Eye (tissue), 1 donor: ENCODE measurements at regions not wholly inside any gene's neighbourhood (a gene's known extent, or its start where the extent isn't known, plus 50 kb on each side); places are given as distances from the start of the nearest gene placed in this dataset.
"Not testable (repeated sequence)": the region's sequence is repeated elsewhere in the genome, so short reads cannot be mapped to it uniquely, and the experiment has no call there.

Experiments
- DNase-seq: peaks from one replicate; pipeline ENCODE4 v3.0.0-alpha.2; 2015

DNA sequence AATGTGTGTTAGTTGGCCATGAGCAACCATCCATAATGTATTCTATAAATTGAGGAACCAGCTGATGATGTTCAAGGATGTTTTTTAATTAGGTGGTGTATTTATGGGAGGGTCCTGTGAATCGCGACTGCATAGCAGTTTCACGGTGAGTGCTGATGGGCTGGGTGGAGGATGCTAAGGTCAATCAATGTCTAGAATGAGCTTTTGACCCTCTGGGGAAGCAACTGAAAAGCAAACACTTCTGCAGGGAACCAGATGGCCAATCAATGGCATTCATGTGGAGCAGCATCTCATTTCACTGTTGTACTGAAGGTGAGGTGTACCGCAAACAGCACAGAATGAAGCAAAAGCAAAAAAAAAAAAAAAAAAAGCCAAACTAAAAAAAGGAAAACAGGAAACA, 676.1 kb upstream of the TMEM132C start:
- DNase-seq = peak; percentile 76

DNA sequence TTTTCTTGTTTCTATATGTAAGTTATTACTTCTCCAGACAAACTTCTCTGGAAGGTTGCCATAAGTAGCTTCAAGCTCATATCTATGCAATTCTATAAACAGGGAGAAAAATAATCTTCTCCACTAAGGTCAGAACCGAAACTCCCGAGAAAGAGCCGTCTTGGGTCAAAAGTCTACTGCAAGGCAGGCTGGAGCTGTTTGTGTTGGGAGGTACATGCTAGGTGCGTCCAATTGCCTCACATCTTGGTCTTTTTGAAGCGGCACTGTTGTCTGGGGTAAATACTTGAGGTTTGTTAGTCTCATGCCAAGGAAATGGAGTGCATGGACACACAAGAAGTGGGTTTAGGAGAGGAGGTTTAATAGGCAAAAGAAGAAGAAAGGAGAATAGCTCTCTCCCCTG, 674.7 kb upstream of the TMEM132C start:
- DNase-seq = no peak

DNA sequence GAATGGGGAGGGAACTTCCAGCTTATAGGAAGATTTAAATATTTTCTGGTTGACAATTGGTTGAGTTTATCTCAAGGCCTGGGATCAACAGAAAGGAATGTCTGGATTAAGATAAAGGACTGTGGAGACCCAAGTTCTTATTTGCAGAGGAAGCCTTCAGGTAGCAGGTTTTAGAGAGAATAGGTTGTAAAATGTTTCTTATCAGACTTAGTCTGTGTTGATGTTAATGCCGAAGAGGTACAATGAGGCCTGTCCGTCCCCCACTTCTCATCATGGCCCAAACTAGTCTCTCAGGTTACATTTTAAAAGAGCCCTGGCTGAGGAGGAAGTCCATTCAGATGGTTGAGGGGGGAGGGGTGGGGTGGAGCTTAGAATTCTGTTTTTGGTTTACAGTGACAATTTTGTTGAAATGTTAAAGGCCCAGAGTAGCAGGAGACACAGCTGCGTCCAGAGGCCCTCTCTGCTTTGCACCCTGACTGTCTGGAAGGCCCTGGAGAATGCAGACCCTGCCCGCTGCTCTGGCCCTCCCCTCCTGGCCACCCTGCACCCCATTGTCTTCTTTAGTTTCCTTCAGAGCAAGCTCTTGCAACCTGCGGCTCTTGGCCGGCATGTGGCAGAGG, 672.5 kb upstream of the TMEM132C start:
- no peak for DNase-seq

DNA sequence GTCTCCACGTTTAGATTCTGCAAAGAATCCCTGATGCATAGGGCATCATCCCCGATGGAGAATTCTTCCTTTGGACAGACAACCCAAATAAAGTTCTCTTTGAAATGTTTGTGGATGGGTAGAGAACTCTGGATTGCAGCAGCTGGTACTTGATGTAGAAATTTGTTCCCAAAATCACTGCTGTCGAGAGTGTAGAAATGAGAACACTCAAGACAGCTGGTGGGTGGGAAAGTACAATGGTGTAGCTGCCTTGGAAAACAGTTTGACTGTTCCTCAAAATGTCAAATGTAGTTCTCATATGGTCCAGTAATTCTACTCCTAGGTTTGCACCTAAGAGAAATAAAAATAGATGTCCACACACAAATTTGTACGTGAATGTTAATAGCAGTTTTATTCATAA, 671.5 kb upstream of the TMEM132C start:
- no peak for DNase-seq

DNA sequence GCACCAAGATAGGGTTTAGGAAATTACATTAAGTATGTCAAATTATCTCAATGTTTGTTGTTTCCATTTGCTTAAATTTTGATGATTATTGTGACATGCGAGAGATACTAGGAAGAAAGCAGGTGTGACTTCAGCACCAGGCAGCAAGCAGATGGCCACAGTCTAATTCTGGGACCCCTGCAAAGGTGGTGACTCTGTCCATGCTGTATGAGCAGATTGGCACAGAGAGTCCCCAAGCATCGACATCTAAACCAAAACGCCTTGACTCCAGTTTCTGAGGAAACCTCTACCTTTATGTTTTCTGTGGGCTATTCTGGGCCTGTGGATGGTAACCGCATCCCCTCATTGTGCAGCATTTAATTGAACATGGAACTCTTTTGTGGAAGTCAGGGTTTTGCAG, 670.1 kb upstream of the TMEM132C start:
- DNase-seq = no peak

DNA sequence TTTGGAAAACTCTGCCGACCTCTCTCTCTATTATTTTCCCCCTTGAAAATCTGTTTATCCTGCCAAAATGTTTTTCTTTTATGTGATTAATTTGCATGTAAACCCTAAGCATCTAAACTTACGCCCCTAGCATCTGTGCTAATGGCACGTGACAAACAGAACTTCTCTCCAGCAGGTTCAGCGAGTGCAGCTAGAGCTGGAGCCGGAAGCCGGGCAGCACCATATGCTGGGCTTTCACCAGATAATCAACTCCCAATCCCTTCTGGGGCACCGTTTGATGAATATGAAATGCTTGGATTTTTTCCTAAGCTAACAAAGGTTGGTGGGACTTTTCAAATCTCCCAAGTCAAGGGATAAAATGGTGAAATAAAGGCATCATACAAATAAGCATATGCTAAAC, 667.5 kb upstream of the TMEM132C start:
- DNase-seq = no peak

DNA sequence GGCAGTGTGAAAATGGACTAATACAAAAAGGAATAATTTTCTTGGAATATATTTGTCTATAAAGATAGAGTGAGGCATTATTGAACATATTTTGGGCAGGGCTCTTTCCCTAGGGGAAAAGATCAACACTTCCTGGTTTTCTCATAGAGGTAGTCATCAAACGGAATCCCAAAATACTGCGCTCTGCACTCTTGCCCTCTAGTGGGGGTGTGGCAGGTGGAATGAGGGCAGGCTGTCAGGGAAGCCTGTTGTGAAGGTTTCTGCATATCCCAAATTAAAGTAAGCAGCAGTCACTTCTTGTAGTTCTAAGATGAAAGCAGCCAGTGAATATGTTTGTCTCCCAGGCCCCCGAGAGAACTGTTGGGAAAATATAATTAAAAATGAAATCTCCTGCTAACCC, 666.8 kb upstream of the TMEM132C start:
- no peak for DNase-seq

DNA sequence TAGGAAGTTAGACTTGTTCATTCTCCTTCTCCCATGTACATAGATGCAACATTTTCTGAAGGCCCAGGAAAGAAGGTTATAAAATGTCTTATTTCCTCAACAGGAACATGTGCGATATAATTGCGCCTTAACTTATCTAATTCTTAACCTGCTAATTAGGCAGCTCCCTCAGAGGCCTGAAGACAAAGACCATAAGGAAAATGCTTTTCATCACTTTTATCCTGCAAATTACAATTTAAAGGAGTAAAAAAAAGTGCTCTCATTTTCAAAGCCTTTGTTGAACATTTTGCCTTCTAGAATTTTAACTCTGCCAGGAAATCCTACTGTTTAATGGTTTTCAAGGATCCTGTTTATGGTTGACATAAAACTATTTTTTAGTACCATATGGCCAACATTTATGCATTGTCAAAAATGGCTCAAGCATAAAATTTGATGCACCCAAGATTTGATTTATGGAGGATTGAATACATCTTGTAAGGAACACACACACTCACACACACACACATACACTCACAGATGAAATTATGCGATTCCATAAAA, 660.4 kb upstream of the TMEM132C start:
- no peak for DNase-seq

DNA sequence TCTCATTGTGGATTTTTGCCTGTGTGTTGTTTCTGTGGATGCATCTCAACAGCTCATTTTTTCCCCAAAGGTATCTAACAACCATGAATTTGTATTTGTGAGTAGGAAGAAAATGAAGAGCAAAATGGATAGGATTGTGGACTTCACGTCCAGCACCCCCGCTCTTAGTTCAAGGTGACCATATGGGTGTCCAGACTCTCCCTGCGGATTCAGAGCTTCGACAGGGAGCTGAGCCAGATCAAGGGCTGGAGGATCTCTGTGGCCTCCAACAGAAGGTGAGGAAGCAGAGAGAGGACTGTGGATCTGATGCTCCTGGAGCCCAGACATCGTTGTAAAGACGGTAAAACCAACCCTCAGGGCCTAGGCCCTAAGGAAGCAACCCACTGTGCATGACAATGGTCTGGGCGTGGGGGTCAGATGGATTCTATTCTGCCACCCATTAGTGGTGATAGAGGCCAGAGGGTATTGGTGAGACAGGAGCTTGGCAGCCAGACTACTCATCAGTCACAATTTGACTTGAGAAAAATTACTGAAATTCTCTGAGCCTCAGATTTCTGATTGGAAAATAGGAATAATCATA, 659.7 kb upstream of the TMEM132C start:
- DNase-seq = no peak

DNA sequence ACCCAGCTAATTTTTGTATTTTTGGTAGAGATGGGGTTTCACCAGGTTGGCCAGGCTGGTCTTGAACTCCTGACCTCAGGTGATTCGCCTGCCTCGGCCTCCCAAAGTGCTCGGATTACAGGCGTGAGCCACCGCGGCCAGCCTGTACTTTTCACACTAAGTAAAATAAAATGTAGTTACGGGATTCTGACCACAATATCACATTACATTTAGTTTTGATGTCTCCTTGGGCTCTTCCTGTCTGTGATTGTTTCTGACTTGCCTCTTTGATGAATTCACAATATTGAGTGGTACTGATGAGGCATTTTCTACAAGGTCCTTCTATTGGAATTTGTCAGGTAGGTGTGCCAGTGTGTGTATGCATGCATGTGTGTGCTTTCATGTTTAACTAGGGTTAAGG, 658.6 kb upstream of the TMEM132C start:
- DNase-seq = not testable (repeated sequence)

DNA sequence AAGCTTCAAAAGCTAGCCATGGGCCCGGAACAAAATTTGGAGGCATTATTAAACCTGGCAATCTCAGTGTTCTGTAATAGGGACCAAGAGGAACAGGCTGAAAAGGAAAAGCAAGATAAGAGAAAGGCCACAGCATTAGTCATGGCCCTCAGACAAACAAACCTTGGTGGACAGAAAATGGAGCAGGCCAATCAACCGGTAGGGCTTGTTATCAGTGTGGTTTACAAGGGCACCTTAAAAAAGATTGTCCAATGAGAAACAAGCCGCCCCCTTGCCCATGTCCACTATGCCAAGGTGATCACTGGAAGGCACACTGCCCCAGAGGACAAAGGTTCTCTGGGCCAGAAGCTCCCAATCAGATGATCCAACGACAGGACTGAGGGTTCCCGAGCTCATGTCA, 653.9 kb upstream of the TMEM132C start:
- DNase-seq = no peak

DNA sequence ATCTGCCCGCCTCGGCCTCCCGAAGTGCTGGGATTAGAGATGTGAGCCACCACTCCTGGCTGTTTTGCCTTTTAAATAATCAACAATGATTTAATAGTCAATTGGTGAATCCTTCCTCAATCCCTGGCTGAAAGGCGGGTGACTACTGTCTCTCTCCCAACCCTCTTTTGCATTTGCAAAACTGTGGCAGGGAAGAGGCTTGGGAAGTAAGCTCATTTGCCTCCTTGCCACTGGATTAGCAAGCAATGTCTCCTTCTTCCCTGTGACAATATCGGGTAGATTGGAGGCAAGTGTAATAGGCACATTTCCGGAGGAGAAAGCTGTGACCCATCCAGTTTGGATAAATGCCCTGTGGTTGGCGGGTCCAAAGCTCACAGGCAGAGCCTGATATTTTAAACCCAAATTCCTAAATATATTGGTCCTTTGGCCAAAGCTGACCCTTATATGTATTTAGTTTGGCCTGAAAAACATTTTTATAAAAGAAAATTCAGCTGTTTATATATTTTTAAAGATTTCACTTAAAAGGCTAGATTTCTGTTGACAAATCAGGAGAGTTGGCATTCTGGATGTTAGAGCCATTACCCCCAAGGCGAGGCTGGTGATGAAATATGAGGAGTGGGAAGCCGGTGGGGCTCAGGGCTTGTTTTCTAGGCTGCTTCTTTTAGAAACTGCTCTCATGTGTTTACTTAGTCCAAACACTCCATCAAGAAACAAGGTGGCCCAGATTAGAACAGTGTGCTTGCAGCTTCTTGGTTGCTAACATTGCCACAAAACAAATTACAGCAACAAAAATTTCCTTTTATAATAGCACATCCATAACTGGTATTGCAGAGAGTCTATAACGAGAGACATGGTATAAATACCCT, 646.9 kb upstream of the TMEM132C start:
- DNase-seq = no peak

DNA sequence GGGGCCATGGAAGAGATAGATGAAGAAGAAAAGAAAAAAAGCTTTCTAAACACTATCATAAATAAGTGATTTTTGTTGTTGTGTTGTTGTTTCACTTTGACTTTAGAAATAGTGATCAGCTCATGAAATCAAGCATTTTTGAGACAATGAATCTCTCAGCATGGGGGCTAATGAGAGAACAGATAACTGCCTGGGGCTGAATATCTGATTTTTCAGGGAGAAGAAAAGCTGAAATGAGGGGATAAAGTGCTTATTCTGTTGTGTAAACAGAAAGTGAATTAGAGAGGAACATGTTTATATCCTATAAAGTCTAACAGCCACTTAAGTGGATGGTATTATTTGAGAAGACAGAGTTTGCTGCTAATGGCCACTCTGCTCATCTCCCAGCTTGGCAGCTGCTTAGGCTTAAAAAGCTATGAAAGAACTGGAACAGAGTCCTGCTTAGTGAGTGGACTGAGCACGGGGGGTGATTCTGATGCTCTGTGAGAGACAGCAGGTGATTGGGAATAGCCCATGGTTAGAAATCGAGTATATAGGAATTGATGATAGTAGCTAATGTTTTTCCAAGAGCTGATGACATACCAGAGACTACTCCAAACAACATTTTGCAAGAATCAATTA, 646.1 kb upstream of the TMEM132C start:
- peak; percentile 53 for DNase-seq

DNA sequence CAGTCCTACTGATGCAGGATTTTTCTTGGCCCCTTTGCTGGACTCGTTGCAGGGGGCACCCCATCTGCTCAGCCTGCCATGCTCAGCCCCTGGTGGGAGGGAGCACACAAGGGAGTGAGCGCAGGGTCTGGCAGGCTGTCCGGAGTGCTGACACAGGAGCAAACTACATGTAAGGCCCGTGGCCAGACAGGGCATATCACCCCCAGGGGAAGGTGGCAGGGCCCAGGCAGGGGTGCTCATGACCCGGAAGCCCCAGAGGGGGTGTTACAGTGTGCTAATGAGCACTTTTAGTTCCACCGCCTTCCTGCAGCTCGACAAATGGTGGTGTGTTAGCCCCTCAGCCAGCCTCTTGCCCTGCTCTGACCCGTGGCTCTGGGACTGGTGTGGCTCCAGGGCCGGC, 645.6 kb upstream of the TMEM132C start:
- no peak for DNase-seq

DNA sequence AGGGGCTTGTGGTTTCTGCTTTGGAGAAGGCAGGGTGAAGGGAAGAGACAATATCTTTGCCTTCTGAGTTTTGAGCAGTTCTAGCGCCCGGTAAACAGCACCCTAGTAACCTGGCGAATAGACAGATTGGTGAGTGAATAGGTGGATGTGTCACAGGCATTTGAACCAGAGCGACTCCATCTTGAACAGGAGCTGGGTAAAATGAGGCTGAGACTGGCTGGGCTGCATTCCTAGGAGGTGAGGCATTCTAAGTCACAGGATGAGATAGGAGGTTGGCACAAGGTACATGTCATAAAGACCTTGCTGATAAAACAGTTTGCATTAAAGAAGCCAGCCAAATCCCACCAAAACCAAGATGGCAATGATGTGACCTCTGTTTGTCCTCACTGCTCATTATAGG, 643.6 kb upstream of the TMEM132C start:
- DNase-seq = no peak

DNA sequence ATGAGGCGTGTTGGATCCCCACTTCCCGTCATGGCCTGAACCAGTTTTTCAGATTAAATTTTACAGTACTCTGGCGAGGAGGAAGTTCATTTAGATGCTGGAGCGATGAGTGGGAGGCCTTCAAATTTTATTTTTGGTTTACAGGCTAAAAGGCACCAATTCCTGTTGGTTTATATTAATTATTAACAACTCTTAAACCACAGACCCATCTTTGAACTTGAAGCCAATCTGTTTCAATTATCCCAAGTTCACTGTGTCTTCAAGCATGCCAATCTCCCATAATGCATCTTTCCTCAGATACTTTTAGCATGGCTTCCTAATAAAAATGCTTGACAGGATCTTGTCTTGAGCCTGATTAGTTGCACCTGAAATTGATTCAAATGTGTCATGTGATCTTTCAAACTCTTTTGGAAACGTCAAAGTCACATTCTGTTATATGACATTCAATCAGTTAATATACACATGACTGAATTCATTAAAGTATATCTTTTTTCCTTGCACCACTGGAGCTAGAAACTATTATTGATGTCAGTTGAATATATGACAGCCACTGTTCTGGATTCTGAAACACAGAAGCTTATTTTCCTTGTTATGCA, 641.7 kb upstream of the TMEM132C start:
- no peak for DNase-seq

DNA sequence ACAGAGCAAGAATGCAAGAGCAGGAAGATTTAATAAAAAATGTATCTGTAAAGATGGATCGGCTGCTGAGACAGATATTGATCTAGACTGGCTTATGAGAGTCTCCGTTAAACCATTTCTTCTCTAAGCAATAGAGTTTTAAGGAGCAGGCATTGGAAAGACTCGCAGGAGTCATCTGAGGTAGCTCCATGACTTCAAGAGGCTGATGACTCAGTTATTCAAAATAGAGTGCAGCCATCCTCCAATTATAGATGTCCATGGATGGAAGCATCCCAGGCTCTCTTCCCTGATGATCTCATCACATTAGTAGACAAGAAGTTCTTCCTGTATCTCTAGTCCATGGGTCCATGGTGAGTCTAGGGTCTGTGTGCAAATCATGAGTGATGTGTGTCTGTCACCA, 638.3 kb upstream of the TMEM132C start:
- no peak for DNase-seq

DNA sequence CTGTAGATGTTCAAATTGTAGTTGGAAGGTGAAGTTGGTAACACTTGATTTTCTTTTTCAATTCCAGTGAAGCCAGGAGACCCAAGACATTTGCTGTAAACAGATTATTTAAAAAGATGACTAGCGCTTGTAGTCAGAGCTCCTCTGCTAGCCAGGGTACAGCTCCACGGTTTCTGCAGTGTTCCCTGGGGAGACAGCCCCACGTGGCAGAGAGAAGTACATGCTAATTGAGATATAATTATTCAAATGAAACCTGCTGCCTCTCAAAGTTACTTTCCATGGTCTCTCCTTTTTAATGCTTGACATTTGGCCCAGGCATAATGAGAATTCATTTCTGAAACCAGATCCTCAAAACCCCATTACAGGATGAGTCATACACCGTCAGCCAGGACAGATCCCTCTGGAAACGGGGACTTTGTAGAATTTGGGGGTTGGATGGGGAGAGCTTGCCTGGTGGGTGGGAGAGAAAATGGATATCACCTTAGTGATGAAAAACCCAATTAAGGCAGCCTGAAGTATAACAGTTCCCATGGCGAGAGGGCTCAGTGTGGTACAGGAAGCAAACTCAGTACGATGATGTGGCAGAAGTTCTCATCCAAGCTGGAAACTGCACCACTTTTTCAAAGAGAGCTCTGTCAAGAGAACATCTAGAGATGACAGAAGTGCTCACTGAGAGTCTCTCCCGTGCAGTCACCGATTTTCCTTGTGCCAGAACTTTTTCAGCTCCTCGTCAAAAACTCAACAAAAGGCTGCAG, 637.7 kb upstream of the TMEM132C start:
- no peak for DNase-seq

DNA sequence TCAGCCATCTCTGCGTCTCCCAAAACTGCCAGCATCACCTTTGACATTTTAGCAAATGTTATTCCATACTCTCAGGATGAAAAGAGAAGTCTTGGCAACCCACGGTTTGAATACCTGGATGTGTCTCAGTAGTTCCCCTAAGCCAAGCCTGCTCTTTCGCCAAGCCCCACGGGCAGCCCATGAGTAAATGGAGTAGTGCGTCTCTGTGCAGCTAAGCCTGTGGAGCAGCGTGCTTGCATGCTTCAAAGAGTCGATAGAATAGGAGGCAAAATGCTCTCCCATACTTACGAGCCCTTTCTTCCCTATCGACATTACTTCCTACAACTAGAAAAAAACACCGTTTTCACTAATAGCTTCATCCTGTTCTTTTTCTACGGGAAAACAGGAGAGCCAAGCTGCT, 634.5 kb upstream of the TMEM132C start:
- DNase-seq = no peak

DNA sequence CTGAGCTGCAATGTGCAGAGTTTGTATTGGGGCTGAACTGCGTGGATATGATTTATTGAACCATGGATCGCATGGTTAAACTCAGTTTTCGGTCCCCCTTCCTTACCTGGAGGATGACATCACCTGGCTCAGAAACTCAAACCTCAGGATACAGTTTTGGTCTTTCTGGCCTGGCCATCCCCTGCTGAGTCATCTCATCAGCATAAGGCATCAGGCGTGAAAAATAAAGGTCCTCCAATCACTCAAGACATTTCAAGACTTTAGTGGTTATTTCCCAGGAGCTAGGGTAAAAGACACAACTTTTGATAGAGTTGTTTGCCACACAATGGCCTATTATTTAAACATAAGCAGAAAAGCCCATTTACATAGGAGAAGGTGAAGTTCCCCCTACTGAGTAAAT, 631.1 kb upstream of the TMEM132C start:
- no peak for DNase-seq

DNA sequence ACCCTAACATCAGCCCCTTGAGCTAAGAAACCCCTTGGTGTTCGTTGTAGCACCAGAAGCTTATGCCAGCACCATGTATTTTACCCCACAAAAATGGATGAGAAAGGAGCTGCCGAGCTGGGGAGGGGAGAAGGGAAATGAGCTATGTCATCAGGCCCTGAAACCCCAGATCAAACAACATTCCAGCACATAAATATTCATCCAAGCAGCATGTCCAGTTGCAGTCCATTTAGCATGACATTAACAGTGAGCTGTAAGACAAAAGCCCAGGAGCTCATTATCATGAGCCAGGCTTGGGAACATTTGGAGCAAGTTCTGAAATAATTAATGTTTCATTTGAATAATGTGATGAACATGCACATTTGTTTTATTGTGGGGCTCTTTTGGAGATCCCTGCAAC, 630.1 kb upstream of the TMEM132C start:
- DNase-seq = no peak

DNA sequence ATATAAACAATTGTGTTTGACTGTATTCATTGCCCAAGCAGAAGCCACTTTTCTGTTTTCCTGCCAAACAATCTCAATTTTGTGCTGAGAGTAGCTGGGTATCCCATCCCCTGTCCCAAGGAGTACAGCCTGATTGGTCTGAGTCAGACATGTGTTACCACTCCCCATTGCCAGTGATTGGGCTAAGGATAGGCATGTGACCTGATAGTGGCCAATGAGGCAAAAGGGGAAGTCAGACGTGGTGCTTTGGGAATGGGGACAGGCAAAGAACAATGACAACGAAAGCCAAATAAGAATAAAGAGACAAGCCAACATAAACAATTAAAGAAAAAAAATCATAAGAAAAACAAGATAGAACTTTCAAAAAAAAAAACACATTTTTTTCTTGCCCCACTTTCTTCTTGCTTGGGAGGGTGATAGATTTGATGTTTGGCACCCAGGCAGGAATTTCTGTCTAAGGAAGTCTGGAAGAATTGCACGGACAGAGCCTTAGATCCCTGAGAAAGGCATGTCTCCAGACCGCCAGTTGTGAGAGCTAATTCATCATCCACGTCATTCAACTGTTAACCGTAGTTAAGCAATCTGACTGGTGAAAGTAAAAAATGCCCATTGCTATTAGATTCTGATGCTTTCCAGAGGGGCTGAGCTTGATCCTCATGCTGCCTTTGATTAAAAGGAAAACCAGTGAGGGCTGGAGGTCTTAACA, 626.6 kb upstream of the TMEM132C start:
- DNase-seq = no peak
